Activated CD4-positive, alpha-beta memory T cell treated with anti-CD3 and anti-CD28 coated beads, Interleukin-2, amount 10 ng/mL, durations not matched to agents 7 days and 5 days (primary cell): ENCODE measurements at regions not wholly inside any gene's neighbourhood (a gene's known extent, or its start where the extent isn't known, plus 50 kb on each side); places are given as distances from the start of the nearest gene placed in this dataset.

ENCODE experiments used
- CTCF ChIA-PET: fragments of 350-600 bp; sonication (Branson Sonifier 250); formaldehyde crosslinking; loops from one replicate; lab custom pipeline; 2021; ENCODE audit warnings: antibody characterized with exemption, inconsistent platforms; lab: Charles Lee
- POLR2A ChIA-PET: fragments of 350-600 bp; sonication (Branson Sonifier 250); formaldehyde crosslinking; loops from one replicate; lab custom pipeline; 2021; ENCODE audit warnings: antibody characterized with exemption; lab: Charles Lee
- DNase-seq: peaks from one replicate; pipeline ENCODE4 v3.0.0-alpha.2; 2020
- H3K27ac Mint-ChIP-seq: one replicate; pipeline ENCODE4 v1.8.0; 2021; ENCODE audit warnings: mild to moderate bottlenecking, mixed read lengths
- H3K27me3 Mint-ChIP-seq: one replicate; pipeline ENCODE4 v1.8.0; 2021; ENCODE audit warnings: mixed read lengths
- H3K36me3 Mint-ChIP-seq: one replicate; pipeline ENCODE4 v1.8.0; 2021; ENCODE audit warnings: low read depth, mixed read lengths
- H3K4me1 Mint-ChIP-seq: one replicate; pipeline ENCODE4 v1.8.0; 2021; ENCODE audit warnings: mixed read lengths
- H3K4me3 Mint-ChIP-seq: one replicate; pipeline ENCODE4 v1.8.0; 2021; ENCODE audit warnings: mild to moderate bottlenecking, mixed read lengths
- H3K9me3 Mint-ChIP-seq: one replicate; pipeline ENCODE4 v1.8.0; 2021; ENCODE audit warnings: mixed read lengths

GRCh38 chr20:50412499-50412898, 97.7 kb upstream of the PTPN1 start:
- Mint-ChIP-seq H3K27me3 (peaks cover 14% of the 10 kb centered on the region), H3K4me3 (no peak overlapping the region), H3K36me3 (no peaks in the 10 kb centered on the region), H3K9me3 (no peaks in the 10 kb centered on the region), H3K4me1 (no peaks in the 10 kb centered on the region), H3K27ac (no peak overlapping the region)
- POLR2A ChIA-PET, result no interaction called here
- CTCF ChIA-PET, result no interaction called here
- DNase-seq, result no peak

DNA sequence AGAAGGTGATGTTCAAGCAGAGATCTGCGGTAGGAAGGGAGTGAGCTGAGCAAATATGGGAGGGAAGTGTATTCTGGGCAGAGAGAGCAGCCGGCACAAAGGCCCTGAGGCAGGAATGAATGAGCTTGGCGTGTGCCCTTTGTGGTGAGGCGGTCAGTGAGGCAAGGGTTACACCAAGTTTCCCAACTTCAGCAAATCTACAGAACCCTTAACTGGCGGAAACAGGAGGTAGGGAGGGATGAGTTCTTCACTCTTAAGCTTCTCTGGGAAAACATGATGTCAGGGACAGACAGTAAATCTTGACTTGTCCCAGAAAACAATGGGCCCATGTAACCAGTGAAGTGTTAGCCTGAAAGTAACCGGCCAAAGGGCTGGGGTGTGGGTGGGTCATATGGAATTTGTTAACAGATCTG, 97.1 kb upstream of the PTPN1 start:
- H3K27me3 Mint-ChIP-seq, result peaks cover 18% of the 10 kb centered on the region
- DNase-seq, result no peak
- H3K4me1 Mint-ChIP-seq, result no peaks in the 10 kb centered on the region
- H3K4me3 Mint-ChIP-seq, result no peak overlapping the region
- ChIA-PET POLR2A (no interaction called here), CTCF (no interaction called here)
- H3K36me3 Mint-ChIP-seq, result no peaks in the 10 kb centered on the region
- no peaks in the 10 kb centered on the region for H3K9me3 Mint-ChIP-seq
- H3K27ac Mint-ChIP-seq, result no peak overlapping the region

- H3K27ac Mint-ChIP-seq, result no peak overlapping the region
- H3K36me3 Mint-ChIP-seq, result no peaks in the 10 kb centered on the region
These were observed 95.1 kb upstream of the PTPN1 start for GRCh38 chr20:50415021-50415515.

GRCh38 chr20:50415516-50416268, 94.5 kb upstream of the PTPN1 start:
- Mint-ChIP-seq H3K27me3 (peaks cover 19% of the 10 kb centered on the region), H3K4me1 (no peaks in the 10 kb centered on the region), H3K36me3 (no peaks in the 10 kb centered on the region), H3K9me3 (no peaks in the 10 kb centered on the region), H3K4me3 (no peak overlapping the region), H3K27ac (no peak overlapping the region)
- DNase-seq, result no peak
- ChIA-PET POLR2A (no interaction called here), CTCF (no interaction called here)

More at GRCh38 chr20:50415021-50415515, 95.1 kb upstream of the PTPN1 start:
- DNase-seq, result no peak
- Mint-ChIP-seq H3K27me3 (peaks cover 21% of the 10 kb centered on the region), H3K9me3 (no peaks in the 10 kb centered on the region), H3K4me1 (no peaks in the 10 kb centered on the region), H3K4me3 (no peak overlapping the region)
- POLR2A ChIA-PET, result no interaction called here
- CTCF ChIA-PET, result no interaction called here

DNA sequence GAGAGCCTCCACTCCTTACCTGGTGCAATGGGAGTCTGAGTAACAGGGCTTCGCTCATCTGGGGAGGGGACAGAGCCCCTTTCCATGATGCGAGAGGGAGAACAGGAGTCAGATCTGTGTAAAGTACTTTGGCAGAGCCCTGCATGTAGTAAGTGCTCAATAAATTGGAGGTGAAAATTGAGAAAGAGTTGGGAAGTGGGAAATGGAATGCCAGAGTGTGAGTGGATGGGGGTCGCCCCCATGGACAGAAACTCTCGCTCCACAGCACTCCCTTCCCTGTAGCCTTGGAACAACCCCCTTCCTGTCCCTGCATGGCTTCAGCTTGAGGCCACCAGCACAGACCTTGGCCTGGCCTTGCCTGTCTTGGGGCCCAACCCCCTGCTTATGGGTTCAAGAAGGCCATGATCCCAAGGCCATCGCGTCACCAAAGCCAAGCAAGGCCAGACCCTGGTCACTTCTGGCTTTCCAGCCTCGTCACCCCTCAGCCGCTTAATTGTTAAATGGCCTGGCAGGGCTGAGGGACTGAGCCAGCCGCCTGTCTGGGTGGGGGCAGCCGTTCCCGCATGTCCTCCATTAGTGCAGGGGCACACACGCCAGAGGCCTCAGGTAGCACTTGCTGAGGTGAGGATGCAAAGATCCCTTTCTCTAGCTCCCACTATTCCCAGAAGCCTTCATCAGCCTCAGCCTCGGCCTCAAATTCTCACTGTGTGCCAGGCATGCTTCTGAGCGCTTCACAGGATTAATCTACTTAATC, 93.7 kb upstream of the PTPN1 start:
- Mint-ChIP-seq H3K4me3 (no peak overlapping the region), H3K9me3 (no peaks in the 10 kb centered on the region), H3K27ac (no peak overlapping the region), H3K36me3 (no peaks in the 10 kb centered on the region), H3K4me1 (no peaks in the 10 kb centered on the region), H3K27me3 (peaks cover 19% of the 10 kb centered on the region)
- ChIA-PET POLR2A (no interaction called here), CTCF (no interaction called here)
- DNase-seq, result no peak

DNA sequence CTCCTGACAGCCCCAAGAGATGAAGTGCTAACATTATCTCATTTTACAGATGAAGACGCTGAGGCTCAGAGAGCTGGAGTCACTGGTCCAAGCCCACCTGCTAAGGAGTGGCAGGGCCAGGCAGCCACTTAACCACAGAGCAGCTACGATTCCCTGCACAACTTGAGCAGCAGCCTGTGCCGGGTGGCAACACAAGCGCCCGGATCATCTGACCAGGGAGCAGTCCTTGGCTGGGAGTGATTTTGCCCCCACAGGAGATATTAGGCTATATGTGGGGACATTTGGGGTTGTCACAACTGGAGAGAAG, 93.2 kb upstream of the PTPN1 start:
- no peak for DNase-seq
- no peak overlapping the region for H3K4me3 Mint-ChIP-seq
- ChIA-PET POLR2A (no interaction called here), CTCF (no interaction called here)
- no peaks in the 10 kb centered on the region for H3K36me3 Mint-ChIP-seq
- H3K27ac Mint-ChIP-seq, result no peak overlapping the region
- H3K4me1 Mint-ChIP-seq, result no peaks in the 10 kb centered on the region
- peaks cover 19% of the 10 kb centered on the region for H3K27me3 Mint-ChIP-seq
- no peaks in the 10 kb centered on the region for H3K9me3 Mint-ChIP-seq

GRCh38 chr20:50417484-50418235, 92.5 kb upstream of the PTPN1 start:
- no peaks in the 10 kb centered on the region for H3K9me3 Mint-ChIP-seq
- H3K4me3 Mint-ChIP-seq, result no peak overlapping the region
- peaks cover 19% of the 10 kb centered on the region for H3K27me3 Mint-ChIP-seq
- no peak for DNase-seq
- H3K27ac Mint-ChIP-seq, result no peak overlapping the region
- ChIA-PET POLR2A (no interaction called here), CTCF (no interaction called here)
- H3K36me3 Mint-ChIP-seq, result no peaks in the 10 kb centered on the region
- H3K4me1 Mint-ChIP-seq, result no peaks in the 10 kb centered on the region

GRCh38 chr20:50418890-50419642, 91.1 kb upstream of the PTPN1 start:
- H3K9me3 Mint-ChIP-seq, result no peaks in the 10 kb centered on the region
- POLR2A ChIA-PET, result no interaction called here
- no peak for DNase-seq
- H3K27me3 Mint-ChIP-seq, result peaks cover 20% of the 10 kb centered on the region
- H3K4me1 Mint-ChIP-seq, result no peaks in the 10 kb centered on the region
- no peaks in the 10 kb centered on the region for H3K36me3 Mint-ChIP-seq
- CTCF ChIA-PET, result interaction anchor here (0.6 kb wide), 1 partner anchor 330 kb away, joined by 3 read pairs; no protein-coding TSS in a partner anchor
- no peak overlapping the region for H3K4me3 Mint-ChIP-seq
- no peak overlapping the region for H3K27ac Mint-ChIP-seq

GRCh38 chr20:50420380-50420779, 89.8 kb upstream of the PTPN1 start:
- CTCF ChIA-PET, result no interaction called here
- no peaks in the 10 kb centered on the region for H3K9me3 Mint-ChIP-seq
- no peak overlapping the region for H3K27ac Mint-ChIP-seq
- no peaks in the 10 kb centered on the region for H3K36me3 Mint-ChIP-seq
- H3K4me3 Mint-ChIP-seq, result no peak overlapping the region
- H3K27me3 Mint-ChIP-seq, result peaks cover 24% of the 10 kb centered on the region
- POLR2A ChIA-PET, result no interaction called here
- no peaks in the 10 kb centered on the region for H3K4me1 Mint-ChIP-seq
- no peak for DNase-seq

GRCh38 chr20:50421356-50422340, 88.5 kb upstream of the PTPN1 start:
- no peaks in the 10 kb centered on the region for H3K4me1 Mint-ChIP-seq
- POLR2A ChIA-PET, result no interaction called here
- no peak for DNase-seq
- no peaks in the 10 kb centered on the region for H3K36me3 Mint-ChIP-seq
- H3K4me3 Mint-ChIP-seq, result no peak overlapping the region
- peaks cover 28% of the 10 kb centered on the region for H3K27me3 Mint-ChIP-seq
- CTCF ChIA-PET, result interaction anchor here (0.6 to 1.2 kb wide), 3 partner anchors 27 to 230 kb away, joined by 3 to 7 read pairs (median 4); no protein-coding TSS in a partner anchor
- H3K9me3 Mint-ChIP-seq, result no peaks in the 10 kb centered on the region
- no peak overlapping the region for H3K27ac Mint-ChIP-seq

- no peak overlapping the region for H3K4me3 Mint-ChIP-seq
- CTCF ChIA-PET, result interaction anchor here (0.6 kb wide), 1 partner anchor 297 kb away, joined by 3 read pairs; no protein-coding TSS in a partner anchor
- DNase-seq, result no peak
- H3K36me3 Mint-ChIP-seq, result no peaks in the 10 kb centered on the region
- no peaks in the 10 kb centered on the region for H3K4me1 Mint-ChIP-seq
- H3K27me3 Mint-ChIP-seq, result peaks cover 30% of the 10 kb centered on the region
- H3K27ac Mint-ChIP-seq, result no peak overlapping the region
- POLR2A ChIA-PET, result no interaction called here
- H3K9me3 Mint-ChIP-seq, result no peaks in the 10 kb centered on the region
These were observed 86.4 kb upstream of the PTPN1 start for GRCh38 chr20:50423758-50424157.

DNA sequence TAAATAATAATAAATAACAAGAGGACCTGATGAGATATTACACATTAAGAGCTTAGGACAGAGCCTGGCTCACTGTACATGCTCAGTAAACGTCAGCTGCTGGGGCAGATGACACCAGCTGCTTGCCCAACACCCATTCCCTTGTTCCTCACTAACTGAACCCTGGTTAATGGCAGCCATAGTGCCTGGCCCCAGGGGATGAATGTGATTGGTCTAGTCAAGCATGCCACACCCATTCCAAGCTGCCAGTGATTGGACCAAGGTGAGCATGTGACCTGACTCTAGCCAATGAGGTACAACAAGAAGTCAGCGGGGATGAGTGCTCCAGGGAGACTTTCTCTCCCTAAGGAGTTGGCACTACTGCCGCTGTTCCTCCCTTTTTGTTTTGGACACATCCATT, 85.1 kb upstream of the PTPN1 start:
- no peak for DNase-seq
- Mint-ChIP-seq H3K4me1 (no peaks in the 10 kb centered on the region), H3K36me3 (no peaks in the 10 kb centered on the region), H3K27ac (no peak overlapping the region), H3K9me3 (no peaks in the 10 kb centered on the region), H3K4me3 (no peak overlapping the region), H3K27me3 (peaks cover 21% of the 10 kb centered on the region)
- ChIA-PET CTCF (no interaction called here), POLR2A (interaction anchor here (1.2 kb wide), 1 partner anchor 233 kb away, joined by 3 read pairs; no protein-coding TSS in a partner anchor)
